T47D (cell line): ENCODE measurements at regions not wholly inside any gene's neighbourhood (a gene's known extent, or its start where the extent isn't known, plus 50 kb on each side); places are given as distances from the start of the nearest gene placed in this dataset.
A peak's percentile ranks its signal among the peaks of the same experiment; 100 is the strongest.

Experiments used
- DNase-seq, 2 experiments: peaks; one replicate each; pipeline versions ENCODE4 v3.0.0 to v3.0.0-alpha.2; 2011 to 2012; ENCODE audit warnings: low read depth in 1 of 2, low spot score in 1 of 2
- JUND ChIP-seq: IDR thresholded peaks from 2 replicates; pipeline ENCODE4 v1.6.1; 2012; ENCODE audit warnings: low read depth
- in situ Hi-C: cut with HindIII; loops from 2 replicates; pipeline ENCODE4 v1.10.0; 2016; ENCODE audit warnings: low sequenced_read_pairs, low pct_unique_long_range_greater_than_20kb

- in situ Hi-C loops: no loop called here
- TF ChIP-seq JUND: no peak
- DNase-seq: no peak
These were observed 61.3 kb upstream of the ADORA2B start for GRCh38 chr17:15883617-15884111.

GRCh38 chr17:15884731-15885130 lies 60.2 kb upstream of the ADORA2B start:
- DNase-seq: no peak
- in situ Hi-C loops: no loop called here
- no peak for TF ChIP-seq JUND

- no peak for DNase-seq
- no peak for TF ChIP-seq JUND
- in situ Hi-C loops: no loop called here
These were observed 59.2 kb upstream of the ADORA2B start for GRCh38 chr17:15885770-15886169.

GRCh38 chr17:15886221-15886620 lies 58.7 kb upstream of the ADORA2B start:
- no peak for DNase-seq
- no peak for TF ChIP-seq JUND
- in situ Hi-C loops: no loop called here

GRCh38 chr17:15886804-15887203 lies 58.1 kb upstream of the ADORA2B start:
- TF ChIP-seq JUND: no peak
- in situ Hi-C loops: no loop called here

GRCh38 chr17:15888436-15888835 lies 56.5 kb upstream of the ADORA2B start:
- no peak for DNase-seq
- in situ Hi-C loops: no loop called here
- TF ChIP-seq JUND: no peak

More at GRCh38 chr17:15886804-15887203, 58.1 kb upstream of the ADORA2B start:
- DNase-seq: no peak

GRCh38 chr17:15890279-15890892 lies 54.5 kb upstream of the ADORA2B start:
- in situ Hi-C loops: no loop called here
- TF ChIP-seq JUND: no peak
- no peak for DNase-seq

- in situ Hi-C loops: no loop called here
- DNase-seq: no peak
- TF ChIP-seq JUND: no peak
These were observed 53.6 kb upstream of the ADORA2B start for GRCh38 chr17:15891318-15891717.

GRCh38 chr17:15892244-15892643 lies 52.7 kb upstream of the ADORA2B start:
- no peak for DNase-seq
- no peak for TF ChIP-seq JUND

GRCh38 chr17:15892731-15893657 lies 51.9 kb upstream of the ADORA2B start:
- no peak for TF ChIP-seq JUND
- in situ Hi-C loops: no loop called here
- peak in 1 of 2 experiments; percentile 52 for DNase-seq

More at GRCh38 chr17:15892244-15892643, 52.7 kb upstream of the ADORA2B start:
- in situ Hi-C loops: no loop called here

GRCh38 chr17:15893658-15894024 lies 51.3 kb upstream of the ADORA2B start:
- TF ChIP-seq JUND: no peak
- in situ Hi-C loops: no loop called here
- DNase-seq: no peak

- no peak for DNase-seq
- no peak for TF ChIP-seq JUND
- in situ Hi-C loops: no loop called here
These were observed 50.7 kb upstream of the ADORA2B start for GRCh38 chr17:15894258-15894657.
